Liver (tissue), 8 donors: ENCODE measurements at regions not wholly inside any gene's neighbourhood (a gene's known extent, or its start where the extent isn't known, plus 50 kb on each side); places are given as distances from the start of the nearest gene placed in this dataset.

Experiments used
- DNase-seq: peaks from one replicate; pipeline ENCODE4 v3.0.0-alpha.2; 2017; ENCODE audit warnings: low spot score
- H3K27ac ChIP-seq, 2 donors: one replicate each; pipeline ENCODE4 v1.7.0; 2013; ENCODE audit warnings: inconsistent platforms in 2 of 2, low read length in 2 of 2, control low read depth in 1 of 2, low read depth in 1 of 2, mild to moderate bottlenecking in 1 of 2
- H3K27me3 ChIP-seq, 4 donors: one replicate each; pipeline versions ENCODE4 v1.6.1 to v1.7.0; 2013; ENCODE audit warnings: low read length in 3 of 4, inconsistent platforms in 1 of 4, mild to moderate bottlenecking in 1 of 4, moderate library complexity in 1 of 4; ENCODE audit not compliant: control insufficient read depth in 4 of 4, insufficient read depth in 4 of 4
- H3K36me3 ChIP-seq, 4 donors: one replicate each; pipeline versions ENCODE4 v1.6.1 to v1.7.0; 2013; ENCODE audit warnings: low read length in 3 of 4, mild to moderate bottlenecking in 3 of 4, low read depth in 1 of 4, moderate library complexity in 1 of 4; ENCODE audit not compliant: control insufficient read depth in 4 of 4, insufficient read depth in 3 of 4
- H3K4me1 ChIP-seq, 4 donors: one replicate each; pipeline versions ENCODE4 v1.6.1 to v1.7.0; 2013; ENCODE audit warnings: low read length in 3 of 4, mild to moderate bottlenecking in 3 of 4, moderate library complexity in 1 of 4; ENCODE audit not compliant: control insufficient read depth in 4 of 4, insufficient read depth in 4 of 4
- H3K4me3 ChIP-seq, 3 donors: one replicate each; pipeline versions ENCODE4 v1.6.1 to v1.7.0; 2013; ENCODE audit warnings: low read length in 3 of 3, control low read depth in 1 of 3, low read depth in 1 of 3, mild to moderate bottlenecking in 1 of 3
- H3K9ac ChIP-seq, 2 donors: one replicate each; pipeline ENCODE4 v1.7.0; 2013; ENCODE audit warnings: low read length in 2 of 2, mild to moderate bottlenecking in 2 of 2, moderate library complexity in 2 of 2, control low read depth in 1 of 2, low read depth in 1 of 2
- H3K9me3 ChIP-seq, 4 donors: one replicate each; pipeline versions ENCODE4 v1.6.1 to v1.7.0; 2013; ENCODE audit warnings: low read length in 3 of 4; ENCODE audit not compliant: control insufficient read depth in 4 of 4
- CTCF ChIP-seq: fragments of 150-350 bp; IDR thresholded peaks from 2 replicates; pipeline ENCODE4 v1.5.1; 2017; ENCODE audit warnings: improper control_type of control experiment, low read depth, low read length; ENCODE audit not compliant: missing input control
- EGR1 ChIP-seq, 2 donors: IDR thresholded peaks; 2 replicates each; pipeline ENCODE4 v1.6.1; 2016 to 2018; ENCODE audit warnings: antibody characterized with exemption in 2 of 2, low read depth in 2 of 2
- FOXA1 ChIP-seq: IDR thresholded peaks from 2 replicates; pipeline ENCODE4 v1.6.1; 2016; ENCODE audit warnings: antibody characterized with exemption
- FOXA2 ChIP-seq: IDR thresholded peaks from 2 replicates; pipeline ENCODE4 v1.6.1; 2016; ENCODE audit warnings: antibody characterized with exemption
- GABPA ChIP-seq, 2 donors: IDR thresholded peaks in 1 of 2; conservative IDR thresholded peaks in 1 of 2; 2 replicates each; pipeline ENCODE4 v1.6.1; 2016; ENCODE audit warnings: antibody characterized with exemption in 2 of 2, mild to moderate bottlenecking in 1 of 2, moderate library complexity in 1 of 2
- HNF4A ChIP-seq, 2 donors: conservative IDR thresholded peaks; 2 replicates each; pipeline ENCODE4 v1.6.1; 2016; ENCODE audit warnings: antibody characterized with exemption in 2 of 2, mild to moderate bottlenecking in 2 of 2
- HNF4G ChIP-seq: IDR thresholded peaks from 2 replicates; pipeline ENCODE4 v1.6.1; 2016; ENCODE audit warnings: antibody characterized with exemption
- JUND ChIP-seq, 2 donors: IDR thresholded peaks; 2 replicates each; pipeline ENCODE4 v1.6.1; 2016; ENCODE audit warnings: antibody characterized with exemption in 2 of 2
- MAX ChIP-seq: IDR thresholded peaks from 2 replicates; pipeline ENCODE4 v1.6.1; 2016; ENCODE audit warnings: antibody characterized with exemption
- NR2F2 ChIP-seq: IDR thresholded peaks from 2 replicates; pipeline ENCODE4 v1.6.1; 2016; ENCODE audit warnings: antibody characterized with exemption
- RAD21 ChIP-seq, 2 donors: IDR thresholded peaks; 2 replicates each; pipeline ENCODE4 v1.6.1; 2016; ENCODE audit warnings: antibody characterized with exemption in 2 of 2, mild to moderate bottlenecking in 2 of 2
- RXRA ChIP-seq, 2 donors: IDR thresholded peaks; 2 replicates each; pipeline ENCODE4 v1.6.1; 2017 to 2018; ENCODE audit warnings: antibody characterized with exemption in 2 of 2, mild to moderate bottlenecking in 1 of 2
- SP1 ChIP-seq: IDR thresholded peaks from 2 replicates; pipeline ENCODE4 v1.6.1; 2018; ENCODE audit warnings: antibody characterized with exemption, mild to moderate bottlenecking
- TAF1 ChIP-seq: conservative IDR thresholded peaks from 2 replicates; pipeline ENCODE4 v1.6.1; 2016; ENCODE audit warnings: antibody characterized with exemption, mild to moderate bottlenecking
- YY1 ChIP-seq: IDR thresholded peaks from 2 replicates; pipeline ENCODE4 v1.6.1; 2016; ENCODE audit warnings: antibody characterized with exemption, mild to moderate bottlenecking
- WGBS: extraction: QIAGEN DNeasy Blood & Tissue Kit; methylation state at CpG from one replicate; pipeline ENCODE4 v1.1.7; 2013; 5-methylcytosine and 5-hydroxymethylcytosine counted together
- TF ChIP-seq, protein P1 (sequence below): IDR thresholded peaks from 2 replicates; pipeline ENCODE4 v1.6.1; 2016; ENCODE audit warnings: antibody characterized with exemption
- TF ChIP-seq, protein P2 (sequence below): IDR thresholded peaks from 2 replicates; pipeline ENCODE4 v1.6.1; 2016; ENCODE audit warnings: antibody characterized with exemption, mild to moderate bottlenecking
- TF ChIP-seq, protein P3 (sequence below): IDR thresholded peaks from 2 replicates; pipeline ENCODE4 v1.6.1; 2016; ENCODE audit warnings: antibody characterized with exemption
- donor health status: healthy.
- donor health status: healthy.
- donor health status: healthy.
- donor health status: healthy.
- donor health status: healthy.

DNA sequence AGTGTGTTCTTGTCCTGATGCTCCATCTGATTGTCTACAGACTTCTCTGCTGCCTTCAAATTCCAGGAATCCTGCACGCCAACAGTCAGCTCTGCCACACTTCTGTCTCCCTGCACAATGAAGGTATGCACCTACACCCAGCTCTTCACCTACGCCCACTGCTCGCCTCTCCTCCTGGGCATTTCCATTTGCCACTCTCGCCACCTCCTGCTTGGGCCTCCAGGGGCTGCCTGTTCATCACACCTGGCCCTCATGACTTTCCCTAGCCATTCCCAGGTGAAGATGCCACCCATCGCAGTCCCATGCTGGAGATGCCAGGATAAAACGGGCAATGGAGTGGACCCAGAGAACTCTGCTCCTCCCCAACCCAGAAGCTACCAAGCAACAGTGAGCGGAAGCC is 96.5 kb upstream of the ATP1A1 start:
- H3K4me3 ChIP-seq: no peak overlapping the region
- TF ChIP-seq, protein P1, sequence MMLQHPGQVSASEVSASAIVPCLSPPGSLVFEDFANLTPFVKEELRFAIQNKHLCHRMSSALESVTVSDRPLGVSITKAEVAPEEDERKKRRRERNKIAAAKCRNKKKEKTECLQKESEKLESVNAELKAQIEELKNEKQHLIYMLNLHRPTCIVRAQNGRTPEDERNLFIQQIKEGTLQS: no peak
- TF ChIP-seq TAF1: no peak
- TF ChIP-seq RAD21 (IDR thresholded peaks at IDR 0.05): no peak
- TF ChIP-seq, protein P2, sequence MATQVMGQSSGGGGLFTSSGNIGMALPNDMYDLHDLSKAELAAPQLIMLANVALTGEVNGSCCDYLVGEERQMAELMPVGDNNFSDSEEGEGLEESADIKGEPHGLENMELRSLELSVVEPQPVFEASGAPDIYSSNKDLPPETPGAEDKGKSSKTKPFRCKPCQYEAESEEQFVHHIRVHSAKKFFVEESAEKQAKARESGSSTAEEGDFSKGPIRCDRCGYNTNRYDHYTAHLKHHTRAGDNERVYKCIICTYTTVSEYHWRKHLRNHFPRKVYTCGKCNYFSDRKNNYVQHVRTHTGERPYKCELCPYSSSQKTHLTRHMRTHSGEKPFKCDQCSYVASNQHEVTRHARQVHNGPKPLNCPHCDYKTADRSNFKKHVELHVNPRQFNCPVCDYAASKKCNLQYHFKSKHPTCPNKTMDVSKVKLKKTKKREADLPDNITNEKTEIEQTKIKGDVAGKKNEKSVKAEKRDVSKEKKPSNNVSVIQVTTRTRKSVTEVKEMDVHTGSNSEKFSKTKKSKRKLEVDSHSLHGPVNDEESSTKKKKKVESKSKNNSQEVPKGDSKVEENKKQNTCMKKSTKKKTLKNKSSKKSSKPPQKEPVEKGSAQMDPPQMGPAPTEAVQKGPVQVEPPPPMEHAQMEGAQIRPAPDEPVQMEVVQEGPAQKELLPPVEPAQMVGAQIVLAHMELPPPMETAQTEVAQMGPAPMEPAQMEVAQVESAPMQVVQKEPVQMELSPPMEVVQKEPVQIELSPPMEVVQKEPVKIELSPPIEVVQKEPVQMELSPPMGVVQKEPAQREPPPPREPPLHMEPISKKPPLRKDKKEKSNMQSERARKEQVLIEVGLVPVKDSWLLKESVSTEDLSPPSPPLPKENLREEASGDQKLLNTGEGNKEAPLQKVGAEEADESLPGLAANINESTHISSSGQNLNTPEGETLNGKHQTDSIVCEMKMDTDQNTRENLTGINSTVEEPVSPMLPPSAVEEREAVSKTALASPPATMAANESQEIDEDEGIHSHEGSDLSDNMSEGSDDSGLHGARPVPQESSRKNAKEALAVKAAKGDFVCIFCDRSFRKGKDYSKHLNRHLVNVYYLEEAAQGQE: no peak
- TF ChIP-seq HNF4G: no peak
- no peak for TF ChIP-seq MAX
- TF ChIP-seq SP1: no peak
- TF ChIP-seq RXRA (IDR thresholded peaks at IDR 0.05): no peak
- TF ChIP-seq YY1: no peak
- TF ChIP-seq EGR1 (IDR thresholded peaks at IDR 0.05; ENCODE audit: low read depth in 2 of 2): no peak
- TF ChIP-seq FOXA2: no peak
- no peak for TF ChIP-seq NR2F2
- no peak for TF ChIP-seq JUND (IDR thresholded peaks at IDR 0.05)
- TF ChIP-seq CTCF: no peak
- no peak for TF ChIP-seq HNF4A (conservative IDR thresholded peaks at IDR 0.05)
- TF ChIP-seq FOXA1: no peak
- TF ChIP-seq, protein P3, sequence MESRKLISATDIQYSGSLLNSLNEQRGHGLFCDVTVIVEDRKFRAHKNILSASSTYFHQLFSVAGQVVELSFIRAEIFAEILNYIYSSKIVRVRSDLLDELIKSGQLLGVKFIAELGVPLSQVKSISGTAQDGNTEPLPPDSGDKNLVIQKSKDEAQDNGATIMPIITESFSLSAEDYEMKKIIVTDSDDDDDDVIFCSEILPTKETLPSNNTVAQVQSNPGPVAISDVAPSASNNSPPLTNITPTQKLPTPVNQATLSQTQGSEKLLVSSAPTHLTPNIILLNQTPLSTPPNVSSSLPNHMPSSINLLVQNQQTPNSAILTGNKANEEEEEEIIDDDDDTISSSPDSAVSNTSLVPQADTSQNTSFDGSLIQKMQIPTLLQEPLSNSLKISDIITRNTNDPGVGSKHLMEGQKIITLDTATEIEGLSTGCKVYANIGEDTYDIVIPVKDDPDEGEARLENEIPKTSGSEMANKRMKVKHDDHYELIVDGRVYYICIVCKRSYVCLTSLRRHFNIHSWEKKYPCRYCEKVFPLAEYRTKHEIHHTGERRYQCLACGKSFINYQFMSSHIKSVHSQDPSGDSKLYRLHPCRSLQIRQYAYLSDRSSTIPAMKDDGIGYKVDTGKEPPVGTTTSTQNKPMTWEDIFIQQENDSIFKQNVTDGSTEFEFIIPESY: no peak
- TF ChIP-seq GABPA (IDR thresholded peaks at IDR 0.05 in 1 of 2, conservative IDR thresholded peaks at IDR 0.05 in 1 of 2): no peak
- H3K9ac ChIP-seq: no peak overlapping the region
- peaks cover 0 to 19% (median 8%) of the 10 kb centered on the region in 4 donors for H3K4me1 ChIP-seq
- H3K9me3 ChIP-seq: no peaks in the 10 kb centered on the region
- no peaks in the 10 kb centered on the region for H3K27me3 ChIP-seq
- DNase-seq: no peak
- no peaks in the 10 kb centered on the region for H3K36me3 ChIP-seq
- no peak overlapping the region for H3K27ac ChIP-seq
- WGBS: 95% methylated on average over 7 of the region's 7 CpGs
